K562 (cell line): ENCODE measurements at regions not wholly inside any gene's neighbourhood (a gene's known extent, or its start where the extent isn't known, plus 50 kb on each side); places are given as distances from the start of the nearest gene placed in this dataset.
A peak's percentile ranks its signal among the peaks of the same experiment; 100 is the strongest.

ENCODE experiments used
- FIP1L1 ChIP-seq: fragments of 200-400 bp; formaldehyde crosslinking; IDR thresholded peaks from 2 replicates; pipeline ENCODE4 v1.6.1; 2018; ENCODE audit warnings: mild to moderate bottlenecking, low read depth, low read length; ENCODE audit not compliant: poor library complexity, severe bottlenecking
- IFI16 ChIP-seq: fragments of 250-450 bp; sonication (Bioruptor Pico); IDR thresholded peaks from 2 replicates; pipeline ENCODE4 v2.1.2; 2022; ENCODE audit warnings: mild to moderate bottlenecking, inconsistent platforms
- MBD2 ChIP-seq: sonication (generic); IDR thresholded peaks from 2 replicates; pipeline ENCODE4 v1.6.1; 2016; ENCODE audit warnings: low read depth, borderline replicate concordance
- MCM7 ChIP-seq, 2 experiments: fragments of 450-650 bp; IDR thresholded peaks; 2 replicates each; pipeline ENCODE4 v1.6.1; 2016 to 2018
- NCOA4 ChIP-seq: fragments of 450-650 bp; IDR thresholded peaks from 2 replicates; pipeline ENCODE4 v1.6.1; 2018; ENCODE audit warnings: mild to moderate bottlenecking; ENCODE audit not compliant: partially characterized antibody
- NFATC3 ChIP-seq: fragments of 450-650 bp; IDR thresholded peaks from 2 replicates; pipeline ENCODE4 v1.6.1; 2017; ENCODE audit warnings: mild to moderate bottlenecking
- NR3C1 ChIP-seq: sonication (generic); formaldehyde crosslinking; IDR thresholded peaks from 2 replicates; pipeline ENCODE4 v1.8.1; 2022; ENCODE audit warnings: missing genetic modification reagents
- PCBP2 ChIP-seq: fragments of 200-400 bp; formaldehyde crosslinking; IDR thresholded peaks from 2 replicates; pipeline ENCODE4 v1.6.1; 2018; ENCODE audit warnings: low read length, low read depth, mild to moderate bottlenecking, moderate library complexity; ENCODE audit not compliant: poor library complexity, severe bottlenecking
- RBM39 ChIP-seq: fragments of 200-400 bp; formaldehyde crosslinking; optimal IDR thresholded peaks from 2 replicates; pipeline ENCODE3; 2018; ENCODE audit warnings: low read depth, low read length
- RCOR1 ChIP-seq, 2 experiments: IDR thresholded peaks; 2 replicates each; pipeline ENCODE4 v1.6.1; 2012; ENCODE audit warnings: low read depth in 2 of 2, low read length in 2 of 2, borderline replicate concordance in 1 of 2, improper control_type of control experiment in 1 of 2
- SP1 ChIP-seq: sonication (generic); formaldehyde crosslinking; IDR thresholded peaks from 2 replicates; pipeline ENCODE4 v1.8.1; 2022; ENCODE audit warnings: mild to moderate bottlenecking, missing genetic modification reagents
- SRF ChIP-seq, 2 experiments: fragments of 250-450, 450-650 bp in 1 of 2; sonication (Bioruptor Pico) in 1 of 2; sonication (generic) in 1 of 2; formaldehyde crosslinking; IDR thresholded peaks; 2 replicates each; pipeline versions ENCODE4 v1.5.0 to v1.5.1; 2020 to 2022; ENCODE audit warnings: mild to moderate bottlenecking in 1 of 2, missing genetic modification reagents in 1 of 2
- TRIM28 ChIP-seq: fragments of 450-650 bp; IDR thresholded peaks from 2 replicates; pipeline ENCODE4 v1.6.1; 2017
- ZNF280A ChIP-seq: fragments of 450-650 bp; IDR thresholded peaks from 2 replicates; pipeline ENCODE4 v1.6.1; 2018; ENCODE audit warnings: mild to moderate bottlenecking, low read depth; ENCODE audit not compliant: partially characterized antibody
- ZNF324 ChIP-seq: fragments of 250-450 bp; sonication (Bioruptor Pico); IDR thresholded peaks from 2 replicates; pipeline ENCODE4 v1.4.0; 2020; ENCODE audit warnings: mild to moderate bottlenecking
- TF ChIP-seq, protein P1 (sequence below): sonication (generic); formaldehyde crosslinking; IDR thresholded peaks from 2 replicates; pipeline ENCODE4 v1.4.0; 2020; ENCODE audit warnings: mild to moderate bottlenecking, missing genetic modification reagents
- TF ChIP-seq, protein P2 (sequence below), 3 experiments: IDR thresholded peaks in 2 of 3; conservative IDR thresholded peaks in 1 of 3; 2 replicates each; pipeline ENCODE4 v1.5.1; 2011 to 2012; ENCODE audit warnings: low read length in 3 of 3, mild to moderate bottlenecking in 3 of 3, control low read depth in 2 of 3, improper control_type of control experiment in 1 of 3, inconsistent platforms in 1 of 3, low read depth in 1 of 3, mixed read lengths in 1 of 3, moderate library complexity in 1 of 3; ENCODE audit not compliant: insufficient read depth in 2 of 3

GRCh38 chr2:172200495-172201085 lies 97.9 kb upstream of the DLX2 start (continued):
- TF ChIP-seq ZNF324 (CRISPR knock-in tag): no peak
- TF ChIP-seq NR3C1 (CRISPR knock-in tag): no peak
- TF ChIP-seq SP1: no peak
- TF ChIP-seq, protein P1, sequence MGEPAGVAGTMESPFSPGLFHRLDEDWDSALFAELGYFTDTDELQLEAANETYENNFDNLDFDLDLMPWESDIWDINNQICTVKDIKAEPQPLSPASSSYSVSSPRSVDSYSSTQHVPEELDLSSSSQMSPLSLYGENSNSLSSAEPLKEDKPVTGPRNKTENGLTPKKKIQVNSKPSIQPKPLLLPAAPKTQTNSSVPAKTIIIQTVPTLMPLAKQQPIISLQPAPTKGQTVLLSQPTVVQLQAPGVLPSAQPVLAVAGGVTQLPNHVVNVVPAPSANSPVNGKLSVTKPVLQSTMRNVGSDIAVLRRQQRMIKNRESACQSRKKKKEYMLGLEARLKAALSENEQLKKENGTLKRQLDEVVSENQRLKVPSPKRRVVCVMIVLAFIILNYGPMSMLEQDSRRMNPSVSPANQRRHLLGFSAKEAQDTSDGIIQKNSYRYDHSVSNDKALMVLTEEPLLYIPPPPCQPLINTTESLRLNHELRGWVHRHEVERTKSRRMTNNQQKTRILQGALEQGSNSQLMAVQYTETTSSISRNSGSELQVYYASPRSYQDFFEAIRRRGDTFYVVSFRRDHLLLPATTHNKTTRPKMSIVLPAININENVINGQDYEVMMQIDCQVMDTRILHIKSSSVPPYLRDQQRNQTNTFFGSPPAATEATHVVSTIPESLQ (CRISPR knock-in tag): no peak
- TF ChIP-seq TRIM28: peak; percentile 50; the same call in 1 of the 2 replicates
- TF ChIP-seq MBD2: no peak
- TF ChIP-seq FIP1L1: no peak
- no peak for TF ChIP-seq MCM7 (IDR thresholded peaks at IDR 0.05)
- TF ChIP-seq NFATC3: no peak
- no peak for TF ChIP-seq SRF (CRISPR knock-in tag; IDR thresholded peaks at IDR 0.05)
- TF ChIP-seq RCOR1 (IDR thresholded peaks at IDR 0.05; ENCODE audit: borderline replicate concordance in 1 of 2, low read depth in 2 of 2, low read length in 2 of 2): no peak
- TF ChIP-seq, protein P2, sequence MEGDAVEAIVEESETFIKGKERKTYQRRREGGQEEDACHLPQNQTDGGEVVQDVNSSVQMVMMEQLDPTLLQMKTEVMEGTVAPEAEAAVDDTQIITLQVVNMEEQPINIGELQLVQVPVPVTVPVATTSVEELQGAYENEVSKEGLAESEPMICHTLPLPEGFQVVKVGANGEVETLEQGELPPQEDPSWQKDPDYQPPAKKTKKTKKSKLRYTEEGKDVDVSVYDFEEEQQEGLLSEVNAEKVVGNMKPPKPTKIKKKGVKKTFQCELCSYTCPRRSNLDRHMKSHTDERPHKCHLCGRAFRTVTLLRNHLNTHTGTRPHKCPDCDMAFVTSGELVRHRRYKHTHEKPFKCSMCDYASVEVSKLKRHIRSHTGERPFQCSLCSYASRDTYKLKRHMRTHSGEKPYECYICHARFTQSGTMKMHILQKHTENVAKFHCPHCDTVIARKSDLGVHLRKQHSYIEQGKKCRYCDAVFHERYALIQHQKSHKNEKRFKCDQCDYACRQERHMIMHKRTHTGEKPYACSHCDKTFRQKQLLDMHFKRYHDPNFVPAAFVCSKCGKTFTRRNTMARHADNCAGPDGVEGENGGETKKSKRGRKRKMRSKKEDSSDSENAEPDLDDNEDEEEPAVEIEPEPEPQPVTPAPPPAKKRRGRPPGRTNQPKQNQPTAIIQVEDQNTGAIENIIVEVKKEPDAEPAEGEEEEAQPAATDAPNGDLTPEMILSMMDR (IDR thresholded peaks at IDR 0.05 in 2 of 3, conservative IDR thresholded peaks at IDR 0.05 in 1 of 3; ENCODE audit: insufficient read depth in 2 of 3, low read depth in 1 of 3, low read length in 3 of 3): peak in 2 of 3 experiments; percentile 50 to 59; a peak in 4 of 6 replicates
- TF ChIP-seq IFI16: no peak
- TF ChIP-seq PCBP2: no peak
- no peak for TF ChIP-seq RBM39
- peak; percentile 36 for TF ChIP-seq ZNF280A
- TF ChIP-seq NCOA4: no peak
